ENCODE measurements at regions not wholly inside any gene's neighbourhood (a gene's known extent, or its start where the extent isn't known, plus 50 kb on each side); places are given as distances from the start of the nearest gene placed in this dataset.

DNA sequence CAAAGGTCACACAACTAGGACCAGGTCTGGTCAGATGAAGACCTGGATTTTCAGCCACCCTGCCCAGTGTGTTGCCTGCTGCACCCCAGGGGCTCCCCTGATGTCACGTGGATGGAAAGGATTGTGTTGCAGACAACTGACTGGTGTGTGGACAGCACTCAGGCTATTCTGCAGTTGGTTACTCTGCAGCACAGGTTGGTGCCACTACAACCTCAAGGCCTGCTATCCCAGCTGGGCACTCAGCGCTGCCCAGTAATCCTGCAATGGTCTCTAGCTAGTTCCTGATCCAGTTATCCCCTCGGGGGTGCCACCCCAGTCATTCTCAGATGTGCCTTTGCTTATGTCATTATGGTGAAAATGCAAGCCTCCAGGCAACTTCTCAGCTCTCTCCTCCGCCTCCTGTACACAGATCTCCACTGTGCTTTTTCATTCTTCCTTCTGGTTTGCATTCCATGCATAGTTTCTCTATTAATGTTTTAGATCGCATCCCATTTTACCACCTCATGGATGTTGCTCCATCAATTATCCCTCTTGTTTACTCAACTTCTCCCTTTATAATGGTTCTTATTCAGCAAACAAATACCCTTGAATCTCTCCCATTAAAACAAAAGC lies 503.2 kb upstream of the CAMK1G start:
- Histone ChIP-seq H3K4me3 (ENCODE audit: severe bottlenecking) (no peak overlapping the region), H3K4me1 (ENCODE audit: insufficient read depth, poor library complexity, severe bottlenecking) (no peaks in the 10 kb centered on the region), H3K27me3 (ENCODE audit: insufficient read depth, poor library complexity, severe bottlenecking) (no peaks in the 10 kb centered on the region), H3K9me3 (ENCODE audit: severe bottlenecking) (no peaks in the 10 kb centered on the region), H3K36me3 (ENCODE audit: low read depth) (no peaks in the 10 kb centered on the region), H3K27ac (ENCODE audit: poor library complexity, severe bottlenecking) (peak overlapping the region; percentile 18)
- ATAC-seq (ENCODE audit: low read depth): peak; percentile 80
- TF ChIP-seq, protein P1, sequence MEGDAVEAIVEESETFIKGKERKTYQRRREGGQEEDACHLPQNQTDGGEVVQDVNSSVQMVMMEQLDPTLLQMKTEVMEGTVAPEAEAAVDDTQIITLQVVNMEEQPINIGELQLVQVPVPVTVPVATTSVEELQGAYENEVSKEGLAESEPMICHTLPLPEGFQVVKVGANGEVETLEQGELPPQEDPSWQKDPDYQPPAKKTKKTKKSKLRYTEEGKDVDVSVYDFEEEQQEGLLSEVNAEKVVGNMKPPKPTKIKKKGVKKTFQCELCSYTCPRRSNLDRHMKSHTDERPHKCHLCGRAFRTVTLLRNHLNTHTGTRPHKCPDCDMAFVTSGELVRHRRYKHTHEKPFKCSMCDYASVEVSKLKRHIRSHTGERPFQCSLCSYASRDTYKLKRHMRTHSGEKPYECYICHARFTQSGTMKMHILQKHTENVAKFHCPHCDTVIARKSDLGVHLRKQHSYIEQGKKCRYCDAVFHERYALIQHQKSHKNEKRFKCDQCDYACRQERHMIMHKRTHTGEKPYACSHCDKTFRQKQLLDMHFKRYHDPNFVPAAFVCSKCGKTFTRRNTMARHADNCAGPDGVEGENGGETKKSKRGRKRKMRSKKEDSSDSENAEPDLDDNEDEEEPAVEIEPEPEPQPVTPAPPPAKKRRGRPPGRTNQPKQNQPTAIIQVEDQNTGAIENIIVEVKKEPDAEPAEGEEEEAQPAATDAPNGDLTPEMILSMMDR (IDR thresholded peaks at IDR 0.05; ENCODE audit: poor library complexity, severe bottlenecking): no peak
- no peak for DNase-seq (ENCODE audit: low spot score)

DNA sequence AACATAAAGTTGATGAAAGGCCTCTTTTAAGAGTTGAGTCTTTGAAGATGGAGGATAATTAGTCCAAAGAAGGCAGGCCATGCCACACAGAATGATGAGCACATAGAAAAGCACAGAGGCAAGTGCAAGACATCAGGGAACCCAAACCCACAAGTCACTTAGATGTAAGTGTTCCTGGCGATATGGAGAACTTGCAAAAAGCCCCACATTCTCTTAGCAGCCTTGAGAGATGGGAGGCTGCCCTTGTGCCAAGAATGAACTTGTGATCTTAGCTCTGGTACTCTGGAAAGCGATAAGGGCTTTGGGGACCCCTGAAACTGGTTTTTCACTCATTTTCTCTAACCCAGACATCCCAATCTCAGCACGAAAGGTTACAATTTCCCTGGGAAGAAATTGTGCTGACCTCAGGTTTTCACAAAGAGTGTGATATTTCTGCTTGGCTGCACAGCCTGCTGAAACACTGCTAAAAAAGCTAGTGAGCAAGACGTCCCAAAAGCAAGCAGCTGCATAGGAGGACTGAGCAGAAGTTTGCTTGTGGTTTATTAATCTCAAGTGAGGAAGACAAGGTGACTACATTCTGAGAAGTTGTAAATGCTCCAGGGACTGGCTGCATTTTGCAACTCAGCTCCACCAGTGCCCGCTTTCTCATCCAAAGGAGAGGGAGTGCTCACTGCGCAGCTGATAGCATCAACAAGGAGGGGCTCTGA lies 496.9 kb upstream of the CAMK1G start:
- Histone ChIP-seq H3K4me1 (ENCODE audit: insufficient read depth, poor library complexity, severe bottlenecking) (no peaks in the 10 kb centered on the region), H3K27ac (ENCODE audit: poor library complexity, severe bottlenecking) (no peak overlapping the region), H3K36me3 (ENCODE audit: low read depth) (no peaks in the 10 kb centered on the region), H3K27me3 (ENCODE audit: insufficient read depth, poor library complexity, severe bottlenecking) (no peaks in the 10 kb centered on the region), H3K9me3 (ENCODE audit: severe bottlenecking) (no peaks in the 10 kb centered on the region), H3K4me3 (ENCODE audit: severe bottlenecking) (no peak overlapping the region)
- no peak for ATAC-seq (ENCODE audit: low read depth)
- no peak for DNase-seq (ENCODE audit: low spot score)
- TF ChIP-seq, protein P1 (IDR thresholded peaks at IDR 0.05; ENCODE audit: poor library complexity, severe bottlenecking): no peak

DNA sequence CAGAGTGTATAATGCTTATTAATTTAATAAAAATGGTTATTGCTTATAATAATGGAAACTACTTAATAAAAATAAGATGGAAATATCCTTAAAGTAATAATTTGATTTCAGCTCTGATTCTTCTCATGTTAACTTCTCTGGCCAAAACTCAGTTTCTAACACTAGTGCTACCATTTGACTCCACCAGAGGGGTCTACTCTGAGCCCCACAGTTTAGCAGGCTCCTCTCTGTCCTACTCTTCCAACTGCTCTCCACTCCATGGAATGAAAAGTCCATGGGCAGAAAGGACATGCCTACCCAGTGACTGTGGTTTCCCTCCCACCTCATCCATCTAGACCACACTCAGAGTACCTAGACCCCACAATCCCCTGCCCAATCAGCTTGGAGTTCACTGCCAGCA lies 489.1 kb upstream of the CAMK1G start:
- DNase-seq (ENCODE audit: low spot score): no peak
- no peak for ATAC-seq (ENCODE audit: low read depth)

DNA sequence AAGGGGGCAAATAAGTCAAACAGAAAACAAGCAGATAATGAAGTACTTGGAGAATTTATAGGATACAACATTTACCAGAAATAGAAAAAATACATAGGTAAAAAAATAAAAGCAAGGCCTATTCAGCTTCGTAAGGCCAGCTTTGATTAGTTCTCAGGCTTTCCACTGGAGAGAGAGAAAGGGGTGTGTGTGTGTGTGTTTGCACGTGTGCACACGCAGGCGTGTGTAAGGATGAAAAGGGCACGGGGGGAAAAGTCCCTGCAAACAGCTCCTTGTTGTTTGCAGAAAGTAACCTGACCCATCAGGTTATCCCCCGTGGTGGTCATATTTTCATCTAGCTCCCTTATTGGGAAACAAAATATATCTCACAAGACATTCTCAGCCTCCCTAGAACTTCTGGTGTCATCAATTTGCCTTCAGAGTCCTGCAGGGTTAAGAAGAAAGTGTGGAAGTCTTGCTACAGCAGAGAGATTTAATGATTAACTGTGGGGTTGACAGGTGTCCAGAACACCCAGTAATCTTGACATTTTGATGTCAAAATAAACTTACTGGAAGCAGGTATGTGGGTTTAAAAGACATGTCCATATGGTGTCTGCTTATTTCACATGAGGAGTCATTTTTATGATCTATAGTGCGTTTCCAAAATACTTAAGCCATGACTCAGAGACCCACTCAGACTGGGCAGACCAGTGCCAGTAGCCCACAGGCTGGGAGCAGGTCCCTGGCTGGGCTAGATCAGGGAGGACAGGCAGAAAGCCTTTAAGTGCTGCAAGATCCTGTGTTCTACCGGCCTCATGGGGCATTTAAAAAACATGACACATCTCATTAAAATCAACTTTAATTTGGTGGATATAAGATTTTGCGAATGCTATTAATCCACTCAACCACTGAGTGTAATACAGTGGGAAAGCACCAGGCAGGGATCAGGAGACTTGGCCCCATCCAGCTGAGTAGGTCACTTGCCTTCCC lies 487.6 kb upstream of the CAMK1G start:
- H3K9me3 ChIP-seq (ENCODE audit: severe bottlenecking): no peaks in the 10 kb centered on the region
- TF ChIP-seq, protein P1 (IDR thresholded peaks at IDR 0.05; ENCODE audit: poor library complexity, severe bottlenecking): no peak
- peaks cover 8% of the 10 kb centered on the region for H3K4me1 ChIP-seq (ENCODE audit: insufficient read depth, poor library complexity, severe bottlenecking)
- peak; percentile 99 for ATAC-seq (ENCODE audit: low read depth)
- H3K4me3 ChIP-seq (ENCODE audit: severe bottlenecking): no peak overlapping the region
- no peaks in the 10 kb centered on the region for H3K27me3 ChIP-seq (ENCODE audit: insufficient read depth, poor library complexity, severe bottlenecking)
- H3K27ac ChIP-seq (ENCODE audit: poor library complexity, severe bottlenecking): peak overlapping the region; percentile 43
- no peaks in the 10 kb centered on the region for H3K36me3 ChIP-seq (ENCODE audit: low read depth)
- peak; percentile 69 for DNase-seq (ENCODE audit: low spot score)

More for the DNA sequence above, 489.1 kb upstream of the CAMK1G start:
- no peak overlapping the region for H3K4me3 ChIP-seq (ENCODE audit: severe bottlenecking)
- H3K36me3 ChIP-seq (ENCODE audit: low read depth): no peaks in the 10 kb centered on the region
- no peaks in the 10 kb centered on the region for H3K9me3 ChIP-seq (ENCODE audit: severe bottlenecking)
- no peaks in the 10 kb centered on the region for H3K27me3 ChIP-seq (ENCODE audit: insufficient read depth, poor library complexity, severe bottlenecking)
- TF ChIP-seq, protein P1 (IDR thresholded peaks at IDR 0.05; ENCODE audit: poor library complexity, severe bottlenecking): no peak
- peaks cover 8% of the 10 kb centered on the region for H3K4me1 ChIP-seq (ENCODE audit: insufficient read depth, poor library complexity, severe bottlenecking)
- H3K27ac ChIP-seq (ENCODE audit: poor library complexity, severe bottlenecking): no peak overlapping the region

Data from RWPE2 (cell line).